ENCODE measurements at regions not wholly inside any gene's neighbourhood (a gene's known extent, or its start where the extent isn't known, plus 50 kb on each side); places are given as distances from the start of the nearest gene placed in this dataset.

- H3K4me1 ChIP-seq (ENCODE audit: control insufficient read depth, insufficient read depth, low read length) = no peaks in the 10 kb centered on the region
- H3K9me3 ChIP-seq (replicated peaks; ENCODE audit: control insufficient read depth, insufficient read depth, low read length) = no peaks in the 10 kb centered on the region; the same call in 2 of the 3 replicates
- H2AFZ ChIP-seq (ENCODE audit: control insufficient read depth, low read depth, low read length) = no peak overlapping the region
- H4K20me1 ChIP-seq (ENCODE audit: control insufficient read depth, insufficient read depth) = no peaks in the 10 kb centered on the region
- no peak overlapping the region for H3K9ac ChIP-seq (ENCODE audit: control insufficient read depth, insufficient read depth, low read length)
- intact Hi-C loops (cut with micrococcal nuclease; ENCODE audit: unreplicated experiment) = no loop called here
- H3K4me2 ChIP-seq (ENCODE audit: control insufficient read depth, insufficient read depth) = no peak overlapping the region
- POLR2A ChIA-PET = no interaction called here
- SMC1A ChIA-PET (ENCODE audit: uncharacterized antibody, unreplicated experiment) = interaction anchor here (0.6 kb wide), 1 partner anchor 131 kb away, joined by 3 read pairs; no protein-coding TSS in a partner anchor
- CTCF ChIA-PET = no interaction called here
- no peak for FAIRE-seq
- TF ChIP-seq SREBF1 (IDR thresholded peaks at IDR 0.05; ENCODE audit: low read length) = no peak
- no peak for TF ChIP-seq POLR2AphosphoS5 (IDR thresholded peaks at IDR 0.05; ENCODE audit: low read length)
- TF ChIP-seq FOXK2 (IDR thresholded peaks at IDR 0.05) = no peak
- TF ChIP-seq HDAC6 (IDR thresholded peaks at IDR 0.05; ENCODE audit: unreplicated experiment) = no peak
- no peak for TF ChIP-seq NKRF (conservative IDR thresholded peaks at IDR 0.05)
- TF ChIP-seq, protein P1, sequence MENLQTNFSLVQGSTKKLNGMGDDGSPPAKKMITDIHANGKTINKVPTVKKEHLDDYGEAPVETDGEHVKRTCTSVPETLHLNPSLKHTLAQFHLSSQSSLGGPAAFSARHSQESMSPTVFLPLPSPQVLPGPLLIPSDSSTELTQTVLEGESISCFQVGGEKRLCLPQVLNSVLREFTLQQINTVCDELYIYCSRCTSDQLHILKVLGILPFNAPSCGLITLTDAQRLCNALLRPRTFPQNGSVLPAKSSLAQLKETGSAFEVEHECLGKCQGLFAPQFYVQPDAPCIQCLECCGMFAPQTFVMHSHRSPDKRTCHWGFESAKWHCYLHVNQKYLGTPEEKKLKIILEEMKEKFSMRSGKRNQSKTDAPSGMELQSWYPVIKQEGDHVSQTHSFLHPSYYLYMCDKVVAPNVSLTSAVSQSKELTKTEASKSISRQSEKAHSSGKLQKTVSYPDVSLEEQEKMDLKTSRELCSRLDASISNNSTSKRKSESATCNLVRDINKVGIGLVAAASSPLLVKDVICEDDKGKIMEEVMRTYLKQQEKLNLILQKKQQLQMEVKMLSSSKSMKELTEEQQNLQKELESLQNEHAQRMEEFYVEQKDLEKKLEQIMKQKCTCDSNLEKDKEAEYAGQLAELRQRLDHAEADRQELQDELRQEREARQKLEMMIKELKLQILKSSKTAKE (IDR thresholded peaks at IDR 0.05; ENCODE audit: low read depth, poor library complexity, severe bottlenecking) = no peak
- TF ChIP-seq NFYA (IDR thresholded peaks at IDR 0.05; ENCODE audit: borderline replicate concordance, low read depth, low read length) = no peak
- no peaks in the 10 kb centered on the region for H3K36me3 ChIP-seq (ENCODE audit: control insufficient read depth in 2 of 2, insufficient read depth in 2 of 2, low read length in 1 of 2)
- no peak overlapping the region for H3K27ac ChIP-seq (ENCODE audit: control insufficient read depth, insufficient read depth)
- no TSS peak for BruUV-seq (replicated peaks)
- WGBS (ENCODE audit: insufficient coverage, insufficient replicate concordance, low lambda C conversion rate, missing lambda C conversion rate) = 26% methylated on average over 4 of the region's 4 CpGs
- ATAC-seq = no peak
- in situ Hi-C loops (cut with MboI) = no loop called here
- peaks cover 0 to 4% of the 10 kb centered on the region in 2 experiments; a peak in 1 of 4 replicates for H3K27me3 ChIP-seq (replicated peaks in 1 of 2; ENCODE audit: control insufficient read depth in 2 of 2, insufficient read depth in 2 of 2, low read length in 1 of 2)
- DNase-seq (ENCODE audit: low read depth, low spot score) = no peak
- no peaks in the 10 kb centered on the region for H3K79me2 ChIP-seq (ENCODE audit: control insufficient read depth, insufficient read depth, low read length)
- RAD21 ChIA-PET (ENCODE audit: unreplicated experiment) = no interaction called here
- H3K4me3 ChIP-seq = no peak overlapping the region
Measured at GRCh38 chr2:217309056-217309455, 449.2 kb upstream of the TNP1 start.

Measured in GM12878 (cell line).